ENCODE measurements at regions not wholly inside any gene's neighbourhood (a gene's known extent, or its start where the extent isn't known, plus 50 kb on each side); places are given as distances from the start of the nearest gene placed in this dataset.

DNA sequence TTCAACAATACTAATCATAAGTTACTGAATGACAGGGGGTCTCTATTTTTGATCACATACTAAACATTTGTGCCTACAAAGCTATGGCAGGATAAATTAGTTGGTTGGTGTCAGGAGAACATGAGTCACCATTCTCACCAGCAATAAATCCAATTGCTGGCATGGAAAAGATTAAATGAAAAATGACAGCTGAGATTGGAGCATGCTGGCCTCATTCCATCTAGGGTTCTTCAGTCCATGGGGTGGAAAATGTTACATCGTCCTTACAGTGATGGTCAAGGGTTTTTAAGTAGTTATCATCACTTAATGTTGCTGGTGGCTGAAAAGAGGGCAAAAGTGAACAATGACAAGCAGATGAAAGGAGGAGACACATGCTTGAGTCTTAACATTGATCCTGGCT, 180.1 kb upstream of the BCL6 start:
- TF ChIP-seq CTCF (IDR thresholded peaks at IDR 0.05; ENCODE audit: low read depth, low read length, missing input control) (no peak), RAD21 (IDR thresholded peaks at IDR 0.05) (no peak)

Measured in liver (tissue), 3 donors.